K562 (cell line): ENCODE measurements at regions not wholly inside any gene's neighbourhood (a gene's known extent, or its start where the extent isn't known, plus 50 kb on each side); places are given as distances from the start of the nearest gene placed in this dataset.

Experiments used
- ATAC-seq: fragments of 200-7000 bp; cut with Tn5 transposase; 3 replicates; pipeline ENCODE4 v1.9.1; 2020; ENCODE audit warnings: moderate library complexity
- BruUV-seq: library from RNA; stranded (reverse); fragments of 400-500 nt; replicated peaks from 2 replicates; lab custom pipeline; 2021; lab: Mats Ljungman, UMichigan
- CTCF ChIA-PET: fragments of 300-600 bp; formaldehyde crosslinking; extraction: SDS; loops from one replicate; lab custom pipeline; 2021; ENCODE audit warnings: low intra/inter-chr PET ratio; lab: Yijun Ruan, JAX
- POLR2A ChIA-PET: fragments of 300-600, 350-650 bp; sonication (Branson Sonifier 250); formaldehyde crosslinking; extraction: SDS; loops from one replicate; lab custom pipeline; 2021; ENCODE audit warnings: antibody characterized with exemption, inconsistent platforms; lab: Yijun Ruan, JAX
- DNase-seq, 4 experiments: peaks; one replicate each; pipeline versions ENCODE4 v3.0.0 to v3.0.0-alpha.2; 2011 to 2018; ENCODE audit warnings: low spot score in 3 of 4, mixed read lengths in 3 of 4; ENCODE audit errors: extremely low read depth in 1 of 4
- FAIRE-seq: peaks from 2 replicates; lab custom pipeline; 2011; peaks lifted over from hg19 to GRCh38; lab: Jason Lieb, UNC
- H2AFZ ChIP-seq: 2 replicates; pipeline ENCODE4 v1.6.0; 2011; ENCODE audit warnings: low read depth, low read length, control low read depth, inconsistent platforms
- H3K27ac ChIP-seq: fragments of 200-600 bp; 3 replicates; pipeline ENCODE4 v1.8.0; 2011; ENCODE audit warnings: low read depth, mild to moderate bottlenecking, control low read depth, inconsistent platforms, low read length, moderate library complexity, mixed read lengths; ENCODE audit errors: extremely low read depth
- H3K27me3 ChIP-seq, 2 experiments: fragments of 300-600 bp in 1 of 2; 2 replicates in 1 of 2; 3 replicates in 1 of 2; pipeline versions ENCODE4 v1.6.0 to v1.8.0; 2011; ENCODE audit warnings: inconsistent platforms in 2 of 2, low read length in 2 of 2, mild to moderate bottlenecking in 1 of 2, mixed read lengths in 1 of 2, moderate library complexity in 1 of 2; ENCODE audit not compliant: control insufficient read depth in 2 of 2, insufficient read depth in 2 of 2
- H3K36me3 ChIP-seq: fragments of 300-600 bp; 3 replicates; pipeline ENCODE4 v1.8.0; 2011; ENCODE audit warnings: mild to moderate bottlenecking, low read length, inconsistent platforms; ENCODE audit not compliant: control insufficient read depth, insufficient read depth
- H3K4me1 ChIP-seq, 2 experiments: fragments of 200-600 bp in 1 of 2; replicated peaks in 1 of 2; 2 replicates in 1 of 2; 3 replicates in 1 of 2; pipeline versions ENCODE4 v1.5.1 to v1.8.0; 2011; ENCODE audit warnings: inconsistent platforms in 2 of 2, low read length in 2 of 2, mild to moderate bottlenecking in 1 of 2, mixed read lengths in 1 of 2, moderate library complexity in 1 of 2; ENCODE audit not compliant: control insufficient read depth in 2 of 2, insufficient read depth in 2 of 2
- H3K4me2 ChIP-seq: 2 replicates; pipeline ENCODE4 v1.6.1; 2011; ENCODE audit warnings: low read length, control low read depth, inconsistent platforms, mixed read lengths; ENCODE audit not compliant: insufficient read depth
- H3K4me3 ChIP-seq: fragments of 200-600 bp; sonication (generic), shearing (Covaris generic); 2 replicates; pipeline ENCODE4 v1.5.1; 2016; ENCODE audit warnings: control low read depth, inconsistent platforms
- H3K79me2 ChIP-seq: fragments of 200-600 bp; 3 replicates; pipeline ENCODE4 v1.8.0; 2011; ENCODE audit warnings: low read length, inconsistent platforms; ENCODE audit not compliant: control insufficient read depth, insufficient read depth
- H3K9ac ChIP-seq, 2 experiments: 2 replicates each; pipeline versions ENCODE4 v1.6.0 to v1.6.1; 2011; ENCODE audit warnings: low read depth in 2 of 2, low read length in 2 of 2, control low read depth in 1 of 2, inconsistent platforms in 1 of 2, mild to moderate bottlenecking in 1 of 2, mixed read lengths in 1 of 2; ENCODE audit not compliant: insufficient read depth in 1 of 2
- H3K9me1 ChIP-seq: one replicate; pipeline ENCODE4 v1.6.0; 2011; ENCODE audit warnings: inconsistent platforms, mild to moderate bottlenecking, low read length, moderate library complexity; ENCODE audit not compliant: control insufficient read depth, insufficient read depth
- H3K9me3 ChIP-seq: replicated peaks from 2 replicates; pipeline ENCODE4 v1.5.1; 2011; ENCODE audit warnings: low read depth, low read length, inconsistent platforms; ENCODE audit not compliant: control insufficient read depth, insufficient read depth
- H4K20me1 ChIP-seq: replicated peaks from 2 replicates; pipeline ENCODE4 v1.6.1; 2011; ENCODE audit warnings: low read length, inconsistent platforms, mixed read lengths; ENCODE audit not compliant: control insufficient read depth, insufficient read depth
- CEBPZ ChIP-seq: fragments of 150-350 bp; IDR thresholded peaks from 2 replicates; pipeline ENCODE4 v1.6.1; 2014; ENCODE audit warnings: low read depth, mild to moderate bottlenecking, low read length, borderline replicate concordance
- CTBP1 ChIP-seq: fragments of 450-650 bp; IDR thresholded peaks from 2 replicates; pipeline ENCODE4 v1.6.1; 2016; ENCODE audit warnings: borderline replicate concordance
- HEY1 ChIP-seq: fragments of 250-450 bp; sonication (Bioruptor Pico); IDR thresholded peaks from 2 replicates; pipeline ENCODE4 v1.5.0; 2020; ENCODE audit warnings: mild to moderate bottlenecking, moderate library complexity, borderline replicate concordance
- PHB2 ChIP-seq: fragments of 450-650 bp; IDR thresholded peaks from 2 replicates; pipeline ENCODE4 v1.6.1; 2017; ENCODE audit warnings: low read depth
- RUNX1 ChIP-seq: sonication (generic); IDR thresholded peaks from 2 replicates; pipeline ENCODE4 v1.6.1; 2016; ENCODE audit warnings: antibody characterized with exemption, low read depth
- SIX5 ChIP-seq, 2 experiments: IDR thresholded peaks; 2 replicates each; pipeline ENCODE4 v1.6.1; 2011; ENCODE audit warnings: low read length in 2 of 2, borderline replicate concordance in 1 of 2, low read depth in 1 of 2, mild to moderate bottlenecking in 1 of 2, moderate library complexity in 1 of 2; ENCODE audit not compliant: insufficient read depth in 1 of 2
- SMC3 ChIP-seq: conservative IDR thresholded peaks from 2 replicates; pipeline ENCODE4 v1.6.1; 2011; ENCODE audit warnings: low read depth, low read length, improper control_type of control experiment; ENCODE audit not compliant: insufficient read depth
- SOX6 ChIP-seq: fragments of 450-650 bp; IDR thresholded peaks from 2 replicates; pipeline ENCODE4 v1.6.1; 2014; ENCODE audit warnings: mild to moderate bottlenecking
- TGIF2 ChIP-seq: sonication (generic); formaldehyde crosslinking; IDR thresholded peaks from 2 replicates; pipeline ENCODE4 v1.8.1; 2022; ENCODE audit warnings: mild to moderate bottlenecking, missing genetic modification reagents, moderate library complexity
- ZNF695 ChIP-seq: fragments of 450-650 bp; formaldehyde crosslinking; IDR thresholded peaks from 2 replicates; pipeline ENCODE4 v1.4.0; 2020; ENCODE audit warnings: mild to moderate bottlenecking, moderate library complexity
- WGBS: fragments of 100-300 bp; shearing (Covaris generic); methylation state at CpG from one replicate; pipeline ENCODE4 v1.1.6; 2016; ENCODE audit warnings: low coverage, mixed read lengths; ENCODE audit not compliant: insufficient coverage; ENCODE audit errors: missing lambda C conversion rate; 5-methylcytosine and 5-hydroxymethylcytosine counted together
- in situ Hi-C: fragments of 300-500 bp; cut with MboI; formaldehyde crosslinking; loops from 4 replicates; pipeline ENCODE4 v1.15.0; 2018; ENCODE audit warnings: inconsistent platforms, mixed read lengths
- intact Hi-C: fragments of 100-400 bp; cut with micrococcal nuclease; formaldehyde crosslinking; loops from 2 replicates; pipeline ENCODE4 v1.14.2; 2022
- TF ChIP-seq, protein P1 (sequence below), 2 experiments: fragments of 450-650 bp in 1 of 2; sonication (generic) in 1 of 2; formaldehyde crosslinking in 1 of 2; IDR thresholded peaks in 1 of 2; conservative IDR thresholded peaks in 1 of 2; 2 replicates each; pipeline versions ENCODE4 v1.6.1 to v1.8.1; 2016 to 2023; ENCODE audit warnings: mild to moderate bottlenecking in 2 of 2, moderate library complexity in 2 of 2, inconsistent platforms in 1 of 2, missing genetic modification reagents in 1 of 2

- TF ChIP-seq CTBP1: no peak
- TF ChIP-seq HEY1: no peak
- TF ChIP-seq SOX6: no peak
- TF ChIP-seq RUNX1: no peak
- TF ChIP-seq CEBPZ: no peak
- TF ChIP-seq ZNF695: no peak
These were observed 196.4 kb downstream of the SIM1 start (continued) for GRCh38 chr6:100268326-100268725.

GRCh38 chr6:100267721-100268123 is 197.0 kb downstream of the SIM1 start:
- intact Hi-C loops (no loop called here), in situ Hi-C loops (no loop called here)
- Histone ChIP-seq H3K27me3 (no peaks in the 10 kb centered on the region), H3K27ac (no peak overlapping the region), H3K9ac (no peak overlapping the region), H3K4me1 (peaks cover 0 to 9% of the 10 kb centered on the region in 2 experiments; a peak in 2 of 5 replicates), H3K9me3 (0 out of 2 replicates have a peak, but pooled peaks cover 2% of the 10 kb centered on the region), H3K9me1 (no peaks in the 10 kb centered on the region), H3K79me2 (no peaks in the 10 kb centered on the region), H3K4me3 (no peak overlapping the region), H2AFZ (peak overlapping the region; percentile 67; the same call in 1 of the 2 replicates), H3K4me2 (no peak overlapping the region), H4K20me1 (no peaks in the 10 kb centered on the region), H3K36me3 (no peaks in the 10 kb centered on the region)
- ChIA-PET POLR2A (no interaction called here), CTCF (no interaction called here)
- WGBS: 73% methylated on average over 1 of the region's 1 CpG
- FAIRE-seq (no peak), DNase-seq (no peak), ATAC-seq (no peak)
- BruUV-seq: no TSS peak
- TF ChIP-seq SMC3 (no peak), PHB2 (no peak), TGIF2 (CRISPR knock-in tag) (no peak), SIX5 (IDR thresholded peaks at IDR 0.05; ENCODE audit: borderline replicate concordance in 1 of 2, insufficient read depth in 1 of 2, low read depth in 1 of 2, low read length in 2 of 2) (no peak)
- TF ChIP-seq, protein P1, sequence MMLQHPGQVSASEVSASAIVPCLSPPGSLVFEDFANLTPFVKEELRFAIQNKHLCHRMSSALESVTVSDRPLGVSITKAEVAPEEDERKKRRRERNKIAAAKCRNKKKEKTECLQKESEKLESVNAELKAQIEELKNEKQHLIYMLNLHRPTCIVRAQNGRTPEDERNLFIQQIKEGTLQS (IDR thresholded peaks at IDR 0.05): 0 out of 2 replicates have a peak, but pooled peaks have one; percentile 10
- TF ChIP-seq, protein P1 (CRISPR knock-in tag; conservative IDR thresholded peaks at IDR 0.05): no peak
